ENCODE measurements at regions not wholly inside any gene's neighbourhood (a gene's known extent, or its start where the extent isn't known, plus 50 kb on each side); places are given as distances from the start of the nearest gene placed in this dataset.

GRCh38 chr2:56898986-56899385, 715.2 kb downstream of the CCDC85A start:
- Histone ChIP-seq H3K4ac (ENCODE audit: low read depth, low read length) (no peak overlapping the region), H2AK5ac (ENCODE audit: low read length) (no peak overlapping the region)
- no CpG with 5 or more reads among the region's 1 CpG for WGBS (ENCODE audit: extremely low coverage, insufficient coverage, insufficient read length)

DNA sequence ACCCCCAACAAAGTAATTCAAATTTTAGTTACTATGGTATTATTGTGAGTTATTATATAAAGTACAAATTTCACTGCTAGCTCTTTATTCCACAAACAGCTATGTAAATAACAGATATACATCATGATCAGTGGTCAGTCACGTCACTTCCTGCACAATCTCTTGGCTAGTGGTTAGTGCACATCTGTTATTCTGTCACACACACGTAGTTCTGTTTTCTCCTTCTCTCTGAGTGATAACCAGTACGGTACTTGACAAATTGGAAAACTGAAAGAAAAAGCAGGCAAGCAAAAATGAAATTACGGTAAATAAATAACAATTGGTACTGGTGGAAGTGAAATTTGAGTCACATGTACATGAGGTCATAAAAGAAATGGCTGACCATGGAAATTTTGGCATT, 728.7 kb downstream of the CCDC85A start:
- no CpG with 5 or more reads among the region's 4 CpGs for WGBS (ENCODE audit: extremely low coverage, insufficient coverage, insufficient read length)
- H4K91ac ChIP-seq (ENCODE audit: low read depth, low read length) = no peak overlapping the region
- H2AK5ac ChIP-seq (ENCODE audit: low read length) = no peak overlapping the region
- no peaks in the 10 kb centered on the region for H3K79me2 ChIP-seq (ENCODE audit: control insufficient read depth, insufficient read depth, low read length, poor library complexity)
- no peak for DNase-seq
- H3K79me1 ChIP-seq (ENCODE audit: low read length) = no peaks in the 10 kb centered on the region
- no peak overlapping the region for H3K4me2 ChIP-seq (ENCODE audit: low read length)
- no peak overlapping the region for H3K14ac ChIP-seq (ENCODE audit: low read length)
- H4K8ac ChIP-seq (ENCODE audit: low read depth, low read length) = no peak overlapping the region
- H3K23ac ChIP-seq (ENCODE audit: low read length) = no peak overlapping the region
- H3K4me1 ChIP-seq (ENCODE audit: control insufficient read depth in 1 of 2, insufficient read depth in 2 of 2, low read length in 2 of 2) = no peaks in the 10 kb centered on the region
- H3K27me3 ChIP-seq (ENCODE audit: insufficient read depth, low read length) = no peaks in the 10 kb centered on the region
- no peaks in the 10 kb centered on the region for H3K9me3 ChIP-seq (ENCODE audit: insufficient read depth, low read depth, low read length)
- H3K27ac ChIP-seq (ENCODE audit: low read depth, low read length) = no peak overlapping the region
- H3K4me3 ChIP-seq (ENCODE audit: low read depth, low read length) = no peak overlapping the region
- H2BK12ac ChIP-seq (ENCODE audit: low read length) = no peak overlapping the region
- no peak overlapping the region for H2BK5ac ChIP-seq (ENCODE audit: low read depth, low read length, poor library complexity)
- no peak overlapping the region for H4K12ac ChIP-seq (ENCODE audit: low read depth, low read length)
- H2BK120ac ChIP-seq (ENCODE audit: insufficient read depth, low read length, poor library complexity) = no peak overlapping the region
- H2AFZ ChIP-seq (ENCODE audit: insufficient read depth, low read length, poor library complexity) = no peak overlapping the region
- no peak overlapping the region for H3K18ac ChIP-seq (ENCODE audit: low read length)
- H3K9ac ChIP-seq (ENCODE audit: low read length) = no peak overlapping the region
- no peak overlapping the region for H3K4ac ChIP-seq (ENCODE audit: low read depth, low read length)
- no peaks in the 10 kb centered on the region for H3K36me3 ChIP-seq (ENCODE audit: control insufficient read depth in 1 of 2, insufficient read depth in 2 of 2, low read length in 2 of 2)

More at GRCh38 chr2:56898986-56899385, 715.2 kb downstream of the CCDC85A start:
- Histone ChIP-seq H3K18ac (ENCODE audit: low read length) (no peak overlapping the region), H2BK12ac (ENCODE audit: low read length) (no peak overlapping the region), H3K23ac (ENCODE audit: low read length) (no peak overlapping the region), H4K12ac (ENCODE audit: low read depth, low read length) (no peak overlapping the region), H3K36me3 (ENCODE audit: control insufficient read depth in 1 of 2, insufficient read depth in 2 of 2, low read length in 2 of 2) (no peaks in the 10 kb centered on the region), H4K91ac (ENCODE audit: low read depth, low read length) (no peak overlapping the region), H3K4me3 (ENCODE audit: low read depth, low read length) (no peak overlapping the region), H3K4me1 (ENCODE audit: control insufficient read depth in 1 of 2, insufficient read depth in 2 of 2, low read length in 2 of 2) (no peaks in the 10 kb centered on the region), H2AFZ (ENCODE audit: insufficient read depth, low read length, poor library complexity) (no peak overlapping the region), H3K4me2 (ENCODE audit: low read length) (no peak overlapping the region), H3K27ac (ENCODE audit: low read depth, low read length) (no peak overlapping the region), H2BK120ac (ENCODE audit: insufficient read depth, low read length, poor library complexity) (no peak overlapping the region), H3K9ac (ENCODE audit: low read length) (no peak overlapping the region), H4K8ac (ENCODE audit: low read depth, low read length) (no peak overlapping the region), H2BK5ac (ENCODE audit: low read depth, low read length, poor library complexity) (no peak overlapping the region), H3K14ac (ENCODE audit: low read length) (no peak overlapping the region), H3K79me1 (ENCODE audit: low read length) (no peaks in the 10 kb centered on the region), H3K79me2 (ENCODE audit: control insufficient read depth, insufficient read depth, low read length, poor library complexity) (no peaks in the 10 kb centered on the region), H3K9me3 (ENCODE audit: insufficient read depth, low read depth, low read length) (no peaks in the 10 kb centered on the region), H3K27me3 (ENCODE audit: insufficient read depth, low read length) (no peaks in the 10 kb centered on the region)
- DNase-seq = no peak

DNA sequence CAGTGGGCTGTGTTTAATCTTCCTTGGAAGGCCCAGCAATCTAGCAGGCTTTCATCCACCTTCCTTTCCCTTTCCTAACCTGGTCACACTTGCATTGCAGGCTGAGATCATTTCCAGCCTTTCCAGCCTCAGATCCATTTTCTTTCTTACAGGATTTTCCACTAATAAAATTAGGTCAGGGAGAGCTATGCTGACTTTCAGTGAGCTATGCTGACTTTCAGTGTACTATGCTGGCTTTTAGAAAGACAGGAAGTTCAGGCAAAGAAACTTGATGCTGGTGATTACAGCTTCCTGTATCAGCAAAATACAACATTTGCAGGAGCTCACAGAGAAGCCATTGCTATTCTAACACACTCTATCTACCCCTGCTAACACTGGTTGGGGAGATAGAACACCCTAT, 735.0 kb downstream of the CCDC85A start:
- Histone ChIP-seq H4K8ac (ENCODE audit: low read depth, low read length) (no peak overlapping the region), H2BK5ac (ENCODE audit: low read depth, low read length, poor library complexity) (no peak overlapping the region), H4K12ac (ENCODE audit: low read depth, low read length) (no peak overlapping the region), H3K4me2 (ENCODE audit: low read length) (no peak overlapping the region), H4K91ac (ENCODE audit: low read depth, low read length) (no peak overlapping the region), H3K9me3 (ENCODE audit: insufficient read depth, low read depth, low read length) (no peaks in the 10 kb centered on the region), H2BK12ac (ENCODE audit: low read length) (no peak overlapping the region), H3K27ac (ENCODE audit: low read depth, low read length) (no peak overlapping the region), H3K79me2 (ENCODE audit: control insufficient read depth, insufficient read depth, low read length, poor library complexity) (no peaks in the 10 kb centered on the region), H3K18ac (ENCODE audit: low read length) (no peak overlapping the region), H3K4me3 (ENCODE audit: low read depth, low read length) (no peak overlapping the region), H3K4ac (ENCODE audit: low read depth, low read length) (no peak overlapping the region), H2BK120ac (ENCODE audit: insufficient read depth, low read length, poor library complexity) (no peak overlapping the region), H3K9ac (ENCODE audit: low read length) (no peak overlapping the region), H3K36me3 (ENCODE audit: control insufficient read depth in 1 of 2, insufficient read depth in 2 of 2, low read length in 2 of 2) (no peaks in the 10 kb centered on the region), H3K27me3 (ENCODE audit: insufficient read depth, low read length) (no peaks in the 10 kb centered on the region), H2AFZ (ENCODE audit: insufficient read depth, low read length, poor library complexity) (no peak overlapping the region), H3K79me1 (ENCODE audit: low read length) (no peaks in the 10 kb centered on the region), H2AK5ac (ENCODE audit: low read length) (no peak overlapping the region), H3K14ac (ENCODE audit: low read length) (no peak overlapping the region), H3K23ac (ENCODE audit: low read length) (no peak overlapping the region), H3K4me1 (ENCODE audit: control insufficient read depth in 1 of 2, insufficient read depth in 2 of 2, low read length in 2 of 2) (no peaks in the 10 kb centered on the region)
- DNase-seq = no peak

GRCh38 chr2:56933976-56934375, 750.2 kb downstream of the CCDC85A start:
- Histone ChIP-seq H4K91ac (ENCODE audit: low read depth, low read length) (no peak overlapping the region), H3K4me1 (ENCODE audit: control insufficient read depth in 1 of 2, insufficient read depth in 2 of 2, low read length in 2 of 2) (no peaks in the 10 kb centered on the region), H3K4me3 (ENCODE audit: low read depth, low read length) (no peak overlapping the region), H3K14ac (ENCODE audit: low read length) (no peak overlapping the region), H3K23ac (ENCODE audit: low read length) (no peak overlapping the region), H2BK12ac (ENCODE audit: low read length) (no peak overlapping the region), H3K27me3 (ENCODE audit: insufficient read depth, low read length) (no peaks in the 10 kb centered on the region), H4K12ac (ENCODE audit: low read depth, low read length) (no peak overlapping the region), H3K79me1 (ENCODE audit: low read length) (no peaks in the 10 kb centered on the region), H3K9me3 (ENCODE audit: insufficient read depth, low read depth, low read length) (no peaks in the 10 kb centered on the region), H3K36me3 (ENCODE audit: control insufficient read depth in 1 of 2, insufficient read depth in 2 of 2, low read length in 2 of 2) (no peaks in the 10 kb centered on the region), H3K18ac (ENCODE audit: low read length) (no peak overlapping the region), H3K79me2 (ENCODE audit: control insufficient read depth, insufficient read depth, low read length, poor library complexity) (no peaks in the 10 kb centered on the region), H3K9ac (ENCODE audit: low read length) (no peak overlapping the region), H4K8ac (ENCODE audit: low read depth, low read length) (no peak overlapping the region), H2AK5ac (ENCODE audit: low read length) (no peak overlapping the region), H3K4me2 (ENCODE audit: low read length) (no peak overlapping the region), H2BK120ac (ENCODE audit: insufficient read depth, low read length, poor library complexity) (no peak overlapping the region), H3K27ac (ENCODE audit: low read depth, low read length) (no peak overlapping the region), H3K4ac (ENCODE audit: low read depth, low read length) (no peak overlapping the region), H2AFZ (ENCODE audit: insufficient read depth, low read length, poor library complexity) (no peak overlapping the region), H2BK5ac (ENCODE audit: low read depth, low read length, poor library complexity) (no peak overlapping the region)
- no peak for DNase-seq
- no CpG with 5 or more reads among the region's 2 CpGs for WGBS (ENCODE audit: extremely low coverage, insufficient coverage, insufficient read length)
